Fibroblast of lung (primary cell): ENCODE measurements at regions not wholly inside any gene's neighbourhood (a gene's known extent, or its start where the extent isn't known, plus 50 kb on each side); places are given as distances from the start of the nearest gene placed in this dataset.

Experiments
- EZH2 ChIP-seq: IDR thresholded peaks from 2 replicates; pipeline ENCODE4 v1.5.1; 2012; ENCODE audit warnings: low read length, control low read depth, mild to moderate bottlenecking; ENCODE audit errors: missing control alignments
- TF ChIP-seq, protein P1 (sequence below), 2 donors: IDR thresholded peaks in 1 of 2; conservative IDR thresholded peaks in 1 of 2; 1 replicate in 1 of 2; 2 replicates in 1 of 2; pipeline ENCODE4 v1.5.1; 2011 to 2012; ENCODE audit warnings: low read length in 2 of 2, control low read depth in 1 of 2, inconsistent platforms in 1 of 2, low read depth in 1 of 2, mild to moderate bottlenecking in 1 of 2

DNA sequence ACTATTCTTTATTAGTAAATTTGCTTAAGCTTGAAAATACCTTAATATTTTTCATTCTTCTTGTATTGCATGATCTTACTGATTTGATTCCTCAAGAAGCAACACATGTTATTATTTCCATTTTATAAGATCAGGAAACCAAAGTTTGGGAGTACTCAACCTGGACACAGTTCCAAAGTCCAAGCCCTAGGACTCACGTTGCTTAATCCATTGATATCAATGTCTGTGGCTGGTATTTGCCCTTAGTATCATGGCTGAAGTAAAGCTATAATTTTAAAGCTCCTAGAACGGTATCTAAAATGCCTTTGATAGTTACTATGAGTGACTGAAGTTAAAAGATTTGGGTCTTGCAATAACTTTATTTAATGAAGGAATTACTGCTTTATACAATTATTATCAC is 1045.3 kb downstream of the TUSC7 start:
- TF ChIP-seq, protein P1, sequence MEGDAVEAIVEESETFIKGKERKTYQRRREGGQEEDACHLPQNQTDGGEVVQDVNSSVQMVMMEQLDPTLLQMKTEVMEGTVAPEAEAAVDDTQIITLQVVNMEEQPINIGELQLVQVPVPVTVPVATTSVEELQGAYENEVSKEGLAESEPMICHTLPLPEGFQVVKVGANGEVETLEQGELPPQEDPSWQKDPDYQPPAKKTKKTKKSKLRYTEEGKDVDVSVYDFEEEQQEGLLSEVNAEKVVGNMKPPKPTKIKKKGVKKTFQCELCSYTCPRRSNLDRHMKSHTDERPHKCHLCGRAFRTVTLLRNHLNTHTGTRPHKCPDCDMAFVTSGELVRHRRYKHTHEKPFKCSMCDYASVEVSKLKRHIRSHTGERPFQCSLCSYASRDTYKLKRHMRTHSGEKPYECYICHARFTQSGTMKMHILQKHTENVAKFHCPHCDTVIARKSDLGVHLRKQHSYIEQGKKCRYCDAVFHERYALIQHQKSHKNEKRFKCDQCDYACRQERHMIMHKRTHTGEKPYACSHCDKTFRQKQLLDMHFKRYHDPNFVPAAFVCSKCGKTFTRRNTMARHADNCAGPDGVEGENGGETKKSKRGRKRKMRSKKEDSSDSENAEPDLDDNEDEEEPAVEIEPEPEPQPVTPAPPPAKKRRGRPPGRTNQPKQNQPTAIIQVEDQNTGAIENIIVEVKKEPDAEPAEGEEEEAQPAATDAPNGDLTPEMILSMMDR (conservative IDR thresholded peaks at IDR 0.05 in 1 of 2, IDR thresholded peaks at IDR 0.05 in 1 of 2; ENCODE audit: low read depth in 1 of 2, low read length in 2 of 2) = no peak
- no peak for TF ChIP-seq EZH2
